Gastroesophageal sphincter (tissue), 4 donors: ENCODE measurements at regions not wholly inside any gene's neighbourhood (a gene's known extent, or its start where the extent isn't known, plus 50 kb on each side); places are given as distances from the start of the nearest gene placed in this dataset.

Experiments used
- ATAC-seq: fragments of 150-250 bp; one replicate; pipeline ENCODE4 v1.9.1; 2016; ENCODE audit warnings: mild to moderate bottlenecking, moderate library complexity
- H3K27ac ChIP-seq, 4 donors: fragments of 200-600 bp; sonication (generic) in 3 of 4; 1 replicate in 3 of 4; 2 replicates in 1 of 4; pipeline ENCODE4 v1.5.1; 2016 to 2019
- H3K27me3 ChIP-seq: fragments of 200-600 bp; sonication (generic); one replicate; pipeline ENCODE4 v1.5.1; 2019
- H3K36me3 ChIP-seq, 2 donors: fragments of 200-600 bp; sonication (generic); one replicate each; pipeline ENCODE4 v1.5.1; 2019; ENCODE audit warnings: control low read depth in 1 of 2
- H3K4me1 ChIP-seq, 3 donors: fragments of 200-600 bp; sonication (generic); 1 replicate in 2 of 3; 2 replicates in 1 of 3; pipeline ENCODE4 v1.5.1; 2016 to 2019; ENCODE audit warnings: control low read depth in 2 of 3
- H3K4me3 ChIP-seq, 2 donors: fragments of 200-600 bp; sonication (generic); one replicate each; pipeline ENCODE4 v1.5.1; 2019; ENCODE audit warnings: mild to moderate bottlenecking in 1 of 2, moderate library complexity in 1 of 2
- H3K9me3 ChIP-seq, 3 donors: fragments of 200-600 bp; sonication (generic); one replicate each; pipeline ENCODE4 v1.5.1; 2017 to 2019; ENCODE audit warnings: control low read depth in 2 of 3
- CTCF ChIP-seq, 4 experiments: fragments of 200-600 bp in 2 of 4; fragments of 450-650 bp in 2 of 4; sonication (generic) in 1 of 4; IDR thresholded peaks; one replicate each; pipeline ENCODE4 v1.5.1; 2017 to 2019; ENCODE audit warnings: antibody characterized with exemption in 4 of 4, mild to moderate bottlenecking in 2 of 4, moderate library complexity in 2 of 4
- EP300 ChIP-seq: sonication (generic); formaldehyde crosslinking; IDR thresholded peaks from one replicate; pipeline ENCODE4 v1.6.1; 2017; ENCODE audit warnings: antibody characterized with exemption, mild to moderate bottlenecking
- POLR2A ChIP-seq, 2 donors: fragments of 450-650 bp; IDR thresholded peaks; one replicate each; pipeline ENCODE4 v1.6.1; 2017; ENCODE audit warnings: antibody characterized with exemption in 2 of 2, mild to moderate bottlenecking in 2 of 2, moderate library complexity in 1 of 2
- POLR2AphosphoS5 ChIP-seq: sonication (generic); formaldehyde crosslinking; IDR thresholded peaks from one replicate; pipeline ENCODE4 v1.6.1; 2017; ENCODE audit warnings: antibody characterized with exemption
- WGBS, 2 donors: methylation state at CpG; one replicate each; pipeline ENCODE4 v1.1.5; 2018; ENCODE audit warnings: low coverage in 1 of 2; 5-methylcytosine and 5-hydroxymethylcytosine counted together

DNA sequence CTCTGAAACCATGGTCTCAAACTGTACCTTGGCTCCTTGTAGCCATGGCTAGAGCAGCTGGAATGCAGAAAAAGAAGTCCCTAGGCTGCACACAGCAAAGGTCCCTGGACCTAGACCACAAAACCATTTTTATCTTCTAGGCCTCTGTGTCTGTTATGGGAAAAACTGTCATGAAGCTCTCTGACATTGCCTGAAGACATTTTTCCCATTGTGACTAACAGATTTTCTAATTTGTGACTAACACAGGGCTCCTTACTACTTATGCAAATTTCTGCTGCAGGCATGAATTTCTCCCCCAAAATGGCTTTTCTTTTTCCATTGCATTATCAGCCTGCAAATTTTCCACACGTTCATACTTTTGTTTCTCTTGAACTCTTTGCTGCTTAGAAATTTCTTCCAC is 470.4 kb downstream of the KDM5D start:
- Histone ChIP-seq H3K9me3 (no peaks in the 10 kb centered on the region), H3K27me3 (no peaks in the 10 kb centered on the region), H3K4me3 (no peak overlapping the region), H3K36me3 (no peaks in the 10 kb centered on the region), H3K27ac (no peak overlapping the region), H3K4me1 (no peaks in the 10 kb centered on the region)
- WGBS, 2 donors = 57% methylated on average over 1 of the region's 1 CpG; no CpG with 5 or more reads in 1 of the 2 donors
- TF ChIP-seq CTCF (IDR thresholded peaks at IDR 0.05) (no peak), POLR2AphosphoS5 (no peak), EP300 (no peak), POLR2A (IDR thresholded peaks at IDR 0.05) (no peak)
- ATAC-seq = no peak

- no peaks in the 10 kb centered on the region for H3K4me1 ChIP-seq
- H3K4me3 ChIP-seq = no peak overlapping the region
- no peaks in the 10 kb centered on the region for H3K27me3 ChIP-seq
- H3K36me3 ChIP-seq = no peaks in the 10 kb centered on the region
- WGBS, 2 donors = 48% methylated on average over 2 of the region's 2 CpGs; no CpG with 5 or more reads in 1 of the 2 donors
- TF ChIP-seq POLR2A (IDR thresholded peaks at IDR 0.05) = no peak
- no peak for TF ChIP-seq CTCF (IDR thresholded peaks at IDR 0.05)
- TF ChIP-seq POLR2AphosphoS5 = no peak
- TF ChIP-seq EP300 = no peak
- H3K9me3 ChIP-seq = no peaks in the 10 kb centered on the region
- no peak overlapping the region for H3K27ac ChIP-seq
- no peak for ATAC-seq
These were observed 476.2 kb downstream of the KDM5D start for GRCh38 chrY:19268331-19268730.

GRCh38 chrY:19265404-19265803 is 479.1 kb downstream of the KDM5D start:
- WGBS, 2 donors = no CpG with 5 or more reads among the region's 2 CpGs

DNA sequence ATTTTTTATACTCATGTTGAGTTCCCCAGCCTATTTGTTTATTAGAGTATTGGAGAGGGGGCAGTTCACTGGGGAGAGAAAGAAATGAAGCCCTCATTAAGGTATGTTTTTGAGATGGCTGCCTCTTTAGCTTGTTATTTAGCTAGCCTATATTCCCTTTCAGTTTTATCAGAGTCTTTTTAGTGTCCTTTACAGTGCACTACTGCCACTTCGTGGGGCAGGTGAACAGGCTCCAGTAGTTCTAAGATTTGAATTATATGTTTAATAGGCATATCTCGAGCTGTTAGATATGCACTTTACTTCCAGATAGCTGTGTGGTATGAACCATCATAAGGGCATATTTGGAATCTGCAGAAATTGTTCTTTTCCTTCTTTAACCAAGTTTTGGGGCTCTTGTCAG is 482.2 kb downstream of the KDM5D start:
- no peak for ATAC-seq
- WGBS, 2 donors = 78% methylated on average over 1 of the region's 2 CpGs; no CpG with 5 or more reads in 1 of the 2 donors
- Histone ChIP-seq H3K27me3 (no peaks in the 10 kb centered on the region), H3K27ac (no peak overlapping the region), H3K4me3 (no peak overlapping the region), H3K36me3 (no peaks in the 10 kb centered on the region), H3K9me3 (no peaks in the 10 kb centered on the region), H3K4me1 (no peaks in the 10 kb centered on the region)
- TF ChIP-seq EP300 (no peak), POLR2AphosphoS5 (no peak), CTCF (IDR thresholded peaks at IDR 0.05) (no peak), POLR2A (IDR thresholded peaks at IDR 0.05) (no peak)

More at GRCh38 chrY:19265404-19265803, 479.1 kb downstream of the KDM5D start:
- ATAC-seq = no peak
- Histone ChIP-seq H3K27ac (no peak overlapping the region), H3K4me3 (no peak overlapping the region), H3K4me1 (no peaks in the 10 kb centered on the region), H3K36me3 (no peaks in the 10 kb centered on the region), H3K27me3 (no peaks in the 10 kb centered on the region), H3K9me3 (no peaks in the 10 kb centered on the region)
- no peak for TF ChIP-seq CTCF (IDR thresholded peaks at IDR 0.05)
- TF ChIP-seq POLR2AphosphoS5 = no peak
- no peak for TF ChIP-seq EP300

- Histone ChIP-seq H3K36me3 (no peaks in the 10 kb centered on the region), H3K27ac (no peak overlapping the region), H3K27me3 (no peaks in the 10 kb centered on the region), H3K9me3 (no peaks in the 10 kb centered on the region), H3K4me3 (no peak overlapping the region), H3K4me1 (no peaks in the 10 kb centered on the region)
- TF ChIP-seq EP300 (no peak), POLR2A (IDR thresholded peaks at IDR 0.05) (no peak), POLR2AphosphoS5 (no peak), CTCF (IDR thresholded peaks at IDR 0.05) (no peak)
- no CpG with 5 or more reads among the region's 9 CpGs for WGBS, 2 donors
- ATAC-seq = no peak
These were observed 458.9 kb upstream of the HSFY2 start for GRCh38 chrY:19232276-19232994.
